HepG2 (cell line): ENCODE measurements at regions not wholly inside any gene's neighbourhood (a gene's known extent, or its start where the extent isn't known, plus 50 kb on each side); places are given as distances from the start of the nearest gene placed in this dataset.

ENCODE experiments used
- ADNP ChIP-seq: sonication (generic); formaldehyde crosslinking; IDR thresholded peaks from 2 replicates; pipeline ENCODE4 v1.4.0; 2020; ENCODE audit warnings: missing genetic modification reagents
- ATRX ChIP-seq: sonication (generic); formaldehyde crosslinking; IDR thresholded peaks from 2 replicates; pipeline ENCODE4 v1.4.0; 2020; ENCODE audit warnings: missing genetic modification reagents, borderline replicate concordance
- HNF4G ChIP-seq, 2 experiments: sonication (generic) in 1 of 2; formaldehyde crosslinking in 1 of 2; IDR thresholded peaks; 2 replicates each; pipeline versions ENCODE4 v1.4.0 to v1.6.1; 2011 to 2020; ENCODE audit warnings: borderline replicate concordance in 2 of 2, low read depth in 2 of 2, mild to moderate bottlenecking in 2 of 2, low read length in 1 of 2, missing genetic modification reagents in 1 of 2, moderate library complexity in 1 of 2
- HNRNPH1 ChIP-seq: fragments of 200-400 bp; formaldehyde crosslinking; optimal IDR thresholded peaks from 2 replicates; pipeline ENCODE3; 2017; ENCODE audit warnings: mild to moderate bottlenecking, low read depth, low read length
- KDM1A ChIP-seq: IDR thresholded peaks from 2 replicates; pipeline ENCODE4 v1.6.1; 2016; ENCODE audit warnings: missing compliant biosample characterization
- MATR3 ChIP-seq: sonication (generic); formaldehyde crosslinking; IDR thresholded peaks from 2 replicates; pipeline ENCODE4 v1.4.0; 2020; ENCODE audit warnings: missing genetic modification reagents
- MTERF4 ChIP-seq: sonication (generic); formaldehyde crosslinking; IDR thresholded peaks from 2 replicates; pipeline ENCODE4 v1.8.0; 2023; ENCODE audit warnings: mild to moderate bottlenecking, missing genetic modification reagents
- NCOA1 ChIP-seq: sonication (generic); formaldehyde crosslinking; IDR thresholded peaks from 2 replicates; pipeline ENCODE4 v1.9.0; 2021; ENCODE audit warnings: missing genetic modification reagents
- NR2C2 ChIP-seq: sonication (generic); formaldehyde crosslinking; IDR thresholded peaks from 2 replicates; pipeline ENCODE4 v1.4.0; 2020; ENCODE audit warnings: missing genetic modification reagents, mild to moderate bottlenecking, moderate library complexity, borderline replicate concordance
- PATZ1 ChIP-seq: sonication (generic); formaldehyde crosslinking; IDR thresholded peaks from 2 replicates; pipeline ENCODE4 v1.4.0; 2020; ENCODE audit warnings: missing genetic modification reagents
- SNAPC4 ChIP-seq: sonication (generic); formaldehyde crosslinking; IDR thresholded peaks from 2 replicates; pipeline ENCODE4 v1.4.0; 2020; ENCODE audit warnings: mild to moderate bottlenecking, missing genetic modification reagents
- SP1 ChIP-seq, 2 experiments: fragments of 450-650 bp in 1 of 2; sonication (generic) in 1 of 2; formaldehyde crosslinking in 1 of 2; IDR thresholded peaks; 2 replicates each; pipeline versions ENCODE4 v1.4.0 to v1.6.1; 2016 to 2020; ENCODE audit warnings: missing genetic modification reagents in 1 of 2
- THAP11 ChIP-seq: IDR thresholded peaks from 2 replicates; pipeline ENCODE4 v1.6.1; 2016; ENCODE audit warnings: missing biosample characterization, missing genetic modification reagents
- TRIM24 ChIP-seq: sonication (generic); formaldehyde crosslinking; IDR thresholded peaks from 2 replicates; pipeline ENCODE4 v1.8.0; 2022; ENCODE audit warnings: mild to moderate bottlenecking, missing genetic modification reagents
- ZNF253 ChIP-seq: sonication (generic); formaldehyde crosslinking; IDR thresholded peaks from 2 replicates; pipeline ENCODE4 v1.8.0; 2022; ENCODE audit warnings: mild to moderate bottlenecking, missing genetic modification reagents, borderline replicate concordance
- ZNF362 ChIP-seq: sonication (generic); formaldehyde crosslinking; IDR thresholded peaks from 2 replicates; pipeline ENCODE4 v1.4.0; 2020; ENCODE audit warnings: missing genetic modification reagents, mild to moderate bottlenecking, borderline replicate concordance
- ZNF513 ChIP-seq: sonication (generic); formaldehyde crosslinking; conservative IDR thresholded peaks from 2 replicates; pipeline ENCODE4 v1.5.0; 2020; ENCODE audit warnings: missing genetic modification reagents
- ZNF597 ChIP-seq: sonication (generic); formaldehyde crosslinking; IDR thresholded peaks from 2 replicates; pipeline ENCODE4 v1.5.0; 2020; ENCODE audit warnings: missing genetic modification reagents

GRCh38 chr15:93341164-93341563, 252.2 kb upstream of the RGMA start (continued):
- no peak for TF ChIP-seq ZNF597 (CRISPR knock-in tag)
- no peak for TF ChIP-seq ZNF253 (CRISPR knock-in tag)
- TF ChIP-seq TRIM24 (CRISPR knock-in tag), result no peak
- TF ChIP-seq NR2C2, result no peak
- no peak for TF ChIP-seq KDM1A (CRISPR knock-in tag)
- TF ChIP-seq SNAPC4 (CRISPR knock-in tag), result no peak
- TF ChIP-seq NCOA1 (CRISPR knock-in tag), result no peak
- TF ChIP-seq THAP11 (CRISPR knock-in tag), result peak; percentile 25; the same call in 1 of the 2 replicates
- TF ChIP-seq HNRNPH1, result no peak
- TF ChIP-seq MATR3, result no peak
- TF ChIP-seq ZNF362 (CRISPR knock-in tag), result no peak
- TF ChIP-seq HNF4G (IDR thresholded peaks at IDR 0.05; ENCODE audit: borderline replicate concordance, low read depth, low read length), result peak; percentile 72; the same call in 1 of the 2 replicates
- peak; percentile 55; the same call in 1 of the 2 replicates for TF ChIP-seq HNF4G (CRISPR knock-in tag; IDR thresholded peaks at IDR 0.05; ENCODE audit: borderline replicate concordance, low read depth)
- TF ChIP-seq ADNP (CRISPR knock-in tag), result no peak
- TF ChIP-seq SP1 (IDR thresholded peaks at IDR 0.05), result no peak
- TF ChIP-seq SP1 (CRISPR knock-in tag; IDR thresholded peaks at IDR 0.05), result no peak
- no peak for TF ChIP-seq MTERF4 (CRISPR knock-in tag)
- no peak for TF ChIP-seq PATZ1 (CRISPR knock-in tag)
- TF ChIP-seq ZNF513, result no peak
- no peak for TF ChIP-seq ATRX (CRISPR knock-in tag)
